Breast epithelium (tissue), 4 donors: ENCODE measurements at regions not wholly inside any gene's neighbourhood (a gene's known extent, or its start where the extent isn't known, plus 50 kb on each side); places are given as distances from the start of the nearest gene placed in this dataset.
A peak's percentile ranks its signal among the peaks of the same experiment; 100 is the strongest.

Experiments
- DNase-seq, 2 donors: peaks; one replicate each; pipeline ENCODE4 v3.0.0-alpha.2; 2019; ENCODE audit warnings: low spot score in 2 of 2
- H3K27ac ChIP-seq, 2 donors: fragments of 200-600 bp; sonication (generic) in 1 of 2; one replicate each; pipeline ENCODE4 v1.5.1; 2016 to 2019; ENCODE audit warnings: mild to moderate bottlenecking in 1 of 2
- H3K27me3 ChIP-seq, 2 donors: fragments of 200-600 bp; sonication (generic) in 1 of 2; one replicate each; pipeline versions ENCODE4 v1.5.1 to v1.6.0; 2017 to 2019; ENCODE audit warnings: control low read depth in 1 of 2, mild to moderate bottlenecking in 1 of 2
- H3K36me3 ChIP-seq: fragments of 200-600 bp; one replicate; pipeline ENCODE4 v1.5.1; 2019
- H3K4me1 ChIP-seq, 2 donors: fragments of 200-600 bp; sonication (generic); one replicate each; pipeline ENCODE4 v1.5.1; 2016 to 2019; ENCODE audit warnings: control low read depth in 1 of 2
- H3K4me3 ChIP-seq, 3 donors: fragments of 200-600 bp; sonication (generic); 1 replicate in 2 of 3; 2 replicates in 1 of 3; pipeline ENCODE4 v1.5.1; 2016 to 2019; ENCODE audit warnings: mild to moderate bottlenecking in 3 of 3, moderate library complexity in 2 of 3
- H3K9me3 ChIP-seq, 2 donors: fragments of 200-600 bp; sonication (generic) in 1 of 2; one replicate each; pipeline ENCODE4 v1.5.1; 2016 to 2019; ENCODE audit warnings: control low read depth in 1 of 2
- POLR2A ChIP-seq: fragments of 450-650 bp; IDR thresholded peaks from one replicate; pipeline ENCODE4 v1.6.1; 2016; ENCODE audit warnings: antibody characterized with exemption, mild to moderate bottlenecking, moderate library complexity
- POLR2AphosphoS5 ChIP-seq, 3 donors: sonication (generic); formaldehyde crosslinking; IDR thresholded peaks; one replicate each; pipeline ENCODE4 v1.6.1; 2017; ENCODE audit warnings: antibody characterized with exemption in 3 of 3
- intact Hi-C: fragments of 100-400 bp; cut with DNase I; formaldehyde crosslinking; loops from one replicate; pipeline ENCODE4 v1.15.1; 2023; ENCODE audit warnings: low total_unique reads
- TF ChIP-seq, protein P1 (sequence below), 3 donors: fragments of 450-650 bp; IDR thresholded peaks; one replicate each; pipeline ENCODE4 v1.5.1; 2016 to 2017; ENCODE audit warnings: antibody characterized with exemption in 3 of 3, mild to moderate bottlenecking in 3 of 3, moderate library complexity in 3 of 3

GRCh38 chr3:24683090-24683489 is 188.4 kb upstream of the THRB start:
- intact Hi-C loops, result no loop called here

GRCh38 chr3:24683633-24684384 is 189.2 kb upstream of the THRB start:
- intact Hi-C loops, result no loop called here
- Histone ChIP-seq H3K4me3 (no peak overlapping the region), H3K36me3 (no peaks in the 10 kb centered on the region), H3K9me3 (no peaks in the 10 kb centered on the region), H3K27me3 (no peaks in the 10 kb centered on the region), H3K4me1 (no peaks in the 10 kb centered on the region), H3K27ac (no peak overlapping the region)
- TF ChIP-seq, protein P1, sequence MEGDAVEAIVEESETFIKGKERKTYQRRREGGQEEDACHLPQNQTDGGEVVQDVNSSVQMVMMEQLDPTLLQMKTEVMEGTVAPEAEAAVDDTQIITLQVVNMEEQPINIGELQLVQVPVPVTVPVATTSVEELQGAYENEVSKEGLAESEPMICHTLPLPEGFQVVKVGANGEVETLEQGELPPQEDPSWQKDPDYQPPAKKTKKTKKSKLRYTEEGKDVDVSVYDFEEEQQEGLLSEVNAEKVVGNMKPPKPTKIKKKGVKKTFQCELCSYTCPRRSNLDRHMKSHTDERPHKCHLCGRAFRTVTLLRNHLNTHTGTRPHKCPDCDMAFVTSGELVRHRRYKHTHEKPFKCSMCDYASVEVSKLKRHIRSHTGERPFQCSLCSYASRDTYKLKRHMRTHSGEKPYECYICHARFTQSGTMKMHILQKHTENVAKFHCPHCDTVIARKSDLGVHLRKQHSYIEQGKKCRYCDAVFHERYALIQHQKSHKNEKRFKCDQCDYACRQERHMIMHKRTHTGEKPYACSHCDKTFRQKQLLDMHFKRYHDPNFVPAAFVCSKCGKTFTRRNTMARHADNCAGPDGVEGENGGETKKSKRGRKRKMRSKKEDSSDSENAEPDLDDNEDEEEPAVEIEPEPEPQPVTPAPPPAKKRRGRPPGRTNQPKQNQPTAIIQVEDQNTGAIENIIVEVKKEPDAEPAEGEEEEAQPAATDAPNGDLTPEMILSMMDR (IDR thresholded peaks at IDR 0.05), result peak; percentile 54 to 72 (median 65)
- TF ChIP-seq POLR2A, result no peak
- DNase-seq, result no peak

More at GRCh38 chr3:24683090-24683489, 188.4 kb upstream of the THRB start:
- no peak for DNase-seq
- H3K9me3 ChIP-seq, result no peaks in the 10 kb centered on the region
- no peak overlapping the region for H3K4me3 ChIP-seq
- no peaks in the 10 kb centered on the region for H3K36me3 ChIP-seq
- H3K27me3 ChIP-seq, result no peaks in the 10 kb centered on the region
- TF ChIP-seq, protein P1 (IDR thresholded peaks at IDR 0.05), result no peak
- TF ChIP-seq POLR2A (no peak), POLR2AphosphoS5 (IDR thresholded peaks at IDR 0.05) (no peak)
- H3K27ac ChIP-seq, result no peak overlapping the region
- H3K4me1 ChIP-seq, result no peaks in the 10 kb centered on the region

DNA sequence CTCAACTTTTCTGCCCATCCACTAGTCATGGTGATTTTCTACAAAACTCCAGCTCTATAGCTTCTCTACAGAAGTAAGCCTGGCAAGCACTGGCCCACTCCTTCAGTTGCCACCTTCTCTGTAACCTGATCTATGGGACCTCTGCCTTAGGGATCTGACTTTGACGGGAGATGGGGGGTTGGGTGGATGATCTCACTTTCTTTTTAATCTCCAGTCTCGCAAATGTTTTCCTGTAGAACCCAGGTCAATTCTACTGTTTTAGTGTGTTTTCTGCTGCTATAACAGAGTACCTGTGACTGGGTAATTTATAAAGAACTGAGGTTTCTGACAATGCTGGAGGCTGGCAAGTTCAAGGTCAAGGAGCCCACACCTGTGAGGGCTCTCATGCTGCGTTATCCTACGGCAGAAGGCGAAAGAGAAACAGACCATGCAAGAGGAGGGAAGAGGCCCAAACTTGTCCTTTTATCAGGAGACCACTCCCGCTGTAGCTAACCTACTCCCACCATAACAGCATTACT is 189.9 kb upstream of the THRB start:
- no peaks in the 10 kb centered on the region for H3K27me3 ChIP-seq
- no peaks in the 10 kb centered on the region for H3K36me3 ChIP-seq
- no peaks in the 10 kb centered on the region for H3K9me3 ChIP-seq
- no peaks in the 10 kb centered on the region for H3K4me1 ChIP-seq
- no peak overlapping the region for H3K4me3 ChIP-seq
- TF ChIP-seq POLR2AphosphoS5 (IDR thresholded peaks at IDR 0.05), result no peak
- TF ChIP-seq POLR2A, result no peak
- TF ChIP-seq, protein P1 (IDR thresholded peaks at IDR 0.05), result no peak
- intact Hi-C loops, result no loop called here
- no peak for DNase-seq
- no peak overlapping the region for H3K27ac ChIP-seq

DNA sequence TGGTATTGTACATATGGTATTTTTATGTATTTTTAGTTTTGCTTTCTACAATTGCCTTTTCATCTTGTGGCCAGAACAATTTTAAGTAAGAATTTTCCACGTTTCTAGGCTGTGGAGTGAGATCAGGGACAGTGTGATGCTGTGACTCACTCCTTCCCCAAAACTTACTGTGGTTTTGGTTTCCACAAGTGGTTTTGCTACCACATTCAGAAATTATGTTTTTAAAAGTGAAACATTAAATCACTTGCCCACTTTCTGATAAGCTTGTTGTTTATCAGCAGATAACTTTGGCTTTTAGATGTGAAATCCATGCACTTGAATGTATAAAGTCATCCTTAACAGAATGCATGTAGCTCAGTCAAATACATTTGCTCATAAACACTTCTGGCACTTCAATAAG is 192.2 kb upstream of the THRB start:
- no peak for TF ChIP-seq POLR2AphosphoS5 (IDR thresholded peaks at IDR 0.05)
- TF ChIP-seq POLR2A, result no peak
- intact Hi-C loops, result no loop called here
- DNase-seq, result no peak
- Histone ChIP-seq H3K27ac (no peak overlapping the region), H3K9me3 (no peaks in the 10 kb centered on the region), H3K36me3 (no peaks in the 10 kb centered on the region), H3K27me3 (no peaks in the 10 kb centered on the region), H3K4me3 (no peak overlapping the region), H3K4me1 (no peaks in the 10 kb centered on the region)

- no peak overlapping the region for H3K27ac ChIP-seq
- intact Hi-C loops, result no loop called here
- H3K9me3 ChIP-seq, result no peaks in the 10 kb centered on the region
- no peaks in the 10 kb centered on the region for H3K27me3 ChIP-seq
- no peaks in the 10 kb centered on the region for H3K4me1 ChIP-seq
- H3K36me3 ChIP-seq, result no peaks in the 10 kb centered on the region
- DNase-seq, result no peak
- TF ChIP-seq, protein P1 (IDR thresholded peaks at IDR 0.05), result no peak
- TF ChIP-seq POLR2AphosphoS5 (IDR thresholded peaks at IDR 0.05) (no peak), POLR2A (no peak)
- no peak overlapping the region for H3K4me3 ChIP-seq
Measured at GRCh38 chr3:24687671-24688070, 193.0 kb upstream of the THRB start.
